Parathyroid adenoma (tissue), 2 donors: ENCODE measurements at regions not wholly inside any gene's neighbourhood (a gene's known extent, or its start where the extent isn't known, plus 50 kb on each side); places are given as distances from the start of the nearest gene placed in this dataset.

ENCODE experiments used
- H2AFZ ChIP-seq: fragments of 300-600 bp; sonication (generic); one replicate; pipeline ENCODE4 v1.7.0; 2017; ENCODE audit warnings: antibody characterized with exemption, mild to moderate bottlenecking
- H3K27ac ChIP-seq: fragments of 300-600 bp; sonication (generic); one replicate; pipeline ENCODE4 v1.7.0; 2017
- H3K27me3 ChIP-seq: fragments of 300-600 bp; sonication (generic); one replicate; pipeline ENCODE4 v1.7.0; 2017; ENCODE audit warnings: low read length; ENCODE audit not compliant: control insufficient read depth, insufficient read depth
- H3K36me3 ChIP-seq: fragments of 300-600 bp; sonication (generic); one replicate; pipeline ENCODE4 v1.7.0; 2017; ENCODE audit warnings: low read length; ENCODE audit not compliant: control insufficient read depth, insufficient read depth
- H3K4me1 ChIP-seq: fragments of 300-600 bp; sonication (generic); one replicate; pipeline ENCODE4 v1.7.0; 2017; ENCODE audit warnings: control low read depth
- H3K4me2 ChIP-seq: fragments of 300-600 bp; sonication (generic); one replicate; pipeline ENCODE4 v1.7.0; 2017; ENCODE audit warnings: low read length
- H3K4me3 ChIP-seq: fragments of 300-600 bp; sonication (generic); one replicate; pipeline ENCODE4 v1.7.0; 2017; ENCODE audit warnings: low read depth, low read length
- H3K79me2 ChIP-seq: fragments of 300-600 bp; sonication (generic); one replicate; pipeline ENCODE4 v1.7.0; 2017; ENCODE audit warnings: control low read depth
- H3K9ac ChIP-seq: fragments of 300-600 bp; sonication (generic); one replicate; pipeline ENCODE4 v1.7.0; 2017; ENCODE audit warnings: mild to moderate bottlenecking
- H3K9me3 ChIP-seq: fragments of 300-600 bp; sonication (generic); one replicate; pipeline ENCODE4 v1.7.0; 2017; ENCODE audit warnings: low read length; ENCODE audit not compliant: control insufficient read depth
- CTCF ChIP-seq: fragments of 300-600 bp; sonication (generic); IDR thresholded peaks from one replicate; pipeline ENCODE4 v1.7.0; 2017; ENCODE audit warnings: antibody characterized with exemption, mild to moderate bottlenecking
- donor health status: primary hyperparathyroidism.

- Histone ChIP-seq H3K27ac (no peak overlapping the region), H3K9me3 (no peaks in the 10 kb centered on the region)
Measured at GRCh38 chr17:33902901-33903449, 352.1 kb upstream of the CCL2 start.

GRCh38 chr17:33904476-33904875 is 350.6 kb upstream of the CCL2 start:
- Histone ChIP-seq H3K9ac (no peak overlapping the region), H3K27me3 (no peaks in the 10 kb centered on the region), H3K4me1 (no peaks in the 10 kb centered on the region), H3K27ac (no peak overlapping the region), H3K36me3 (no peaks in the 10 kb centered on the region), H3K9me3 (no peaks in the 10 kb centered on the region), H3K4me2 (no peak overlapping the region), H3K4me3 (no peak overlapping the region), H2AFZ (no peak overlapping the region), H3K79me2 (no peaks in the 10 kb centered on the region)
- no peak for TF ChIP-seq CTCF

More at GRCh38 chr17:33902901-33903449, 352.1 kb upstream of the CCL2 start:
- H3K4me1 ChIP-seq = no peaks in the 10 kb centered on the region
- H3K4me3 ChIP-seq = no peak overlapping the region
- no peak overlapping the region for H2AFZ ChIP-seq
- no peaks in the 10 kb centered on the region for H3K27me3 ChIP-seq
- no peak for TF ChIP-seq CTCF
- no peaks in the 10 kb centered on the region for H3K36me3 ChIP-seq
- H3K9ac ChIP-seq = no peak overlapping the region
- H3K79me2 ChIP-seq = no peaks in the 10 kb centered on the region
- no peak overlapping the region for H3K4me2 ChIP-seq

GRCh38 chr17:33905338-33905800 is 349.7 kb upstream of the CCL2 start:
- Histone ChIP-seq H3K79me2 (no peaks in the 10 kb centered on the region), H3K9me3 (no peaks in the 10 kb centered on the region), H3K36me3 (no peaks in the 10 kb centered on the region), H3K4me2 (no peak overlapping the region), H3K27ac (no peak overlapping the region), H3K4me1 (no peaks in the 10 kb centered on the region), H2AFZ (no peak overlapping the region), H3K4me3 (no peak overlapping the region), H3K9ac (no peak overlapping the region), H3K27me3 (no peaks in the 10 kb centered on the region)
- no peak for TF ChIP-seq CTCF

- Histone ChIP-seq H3K9ac (no peak overlapping the region), H3K4me2 (no peak overlapping the region), H3K9me3 (no peaks in the 10 kb centered on the region), H3K27ac (no peak overlapping the region), H3K4me3 (no peak overlapping the region), H3K36me3 (no peaks in the 10 kb centered on the region), H2AFZ (no peak overlapping the region), H3K27me3 (no peaks in the 10 kb centered on the region), H3K79me2 (no peaks in the 10 kb centered on the region), H3K4me1 (no peaks in the 10 kb centered on the region)
- no peak for TF ChIP-seq CTCF
Measured at GRCh38 chr17:33908363-33909064, 346.6 kb upstream of the CCL2 start.
